UCSD-AML1 (cell line): ENCODE measurements at regions not wholly inside any gene's neighbourhood (a gene's known extent, or its start where the extent isn't known, plus 50 kb on each side); places are given as distances from the start of the nearest gene placed in this dataset.

Experiments
- DNase-seq: peaks from one replicate; lab custom pipeline; 2025; ENCODE audit not compliant: unreplicated experiment; lab: John Stamatoyannopoulos, UW

DNA sequence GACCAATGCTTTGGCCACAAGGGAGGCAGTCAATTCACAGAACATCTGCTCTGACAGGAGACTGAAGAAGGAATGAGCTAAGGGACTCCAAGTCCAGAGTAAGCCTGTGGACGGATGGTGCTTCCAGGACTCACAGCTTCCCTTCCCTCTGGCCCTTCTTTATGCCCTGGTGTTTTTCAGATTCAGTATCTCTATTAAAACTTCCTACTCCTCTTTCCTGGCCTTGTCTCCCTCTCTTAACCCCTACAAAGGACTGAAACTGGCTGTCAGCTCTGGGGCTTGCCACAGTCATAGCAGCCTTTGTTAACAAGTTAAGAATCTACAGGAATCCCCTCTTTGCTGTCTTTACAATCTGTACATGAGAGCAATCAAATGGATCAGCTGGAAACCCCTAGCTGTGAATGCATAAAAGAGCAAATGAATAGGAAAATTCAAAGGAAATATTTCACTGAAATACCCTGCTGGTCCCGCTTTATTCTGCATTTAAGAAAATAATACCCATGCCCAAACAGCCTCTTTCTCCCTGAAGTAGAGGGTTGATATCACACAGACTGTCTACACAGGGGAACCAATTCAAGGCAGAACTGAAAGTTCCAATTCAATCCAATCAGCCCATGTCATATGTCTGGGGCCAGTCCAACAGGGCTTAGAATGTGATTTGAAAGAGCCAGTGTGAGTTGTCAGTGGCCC is 192.3 kb downstream of the MZT1 start:
- DNase-seq, result no peak

DNA sequence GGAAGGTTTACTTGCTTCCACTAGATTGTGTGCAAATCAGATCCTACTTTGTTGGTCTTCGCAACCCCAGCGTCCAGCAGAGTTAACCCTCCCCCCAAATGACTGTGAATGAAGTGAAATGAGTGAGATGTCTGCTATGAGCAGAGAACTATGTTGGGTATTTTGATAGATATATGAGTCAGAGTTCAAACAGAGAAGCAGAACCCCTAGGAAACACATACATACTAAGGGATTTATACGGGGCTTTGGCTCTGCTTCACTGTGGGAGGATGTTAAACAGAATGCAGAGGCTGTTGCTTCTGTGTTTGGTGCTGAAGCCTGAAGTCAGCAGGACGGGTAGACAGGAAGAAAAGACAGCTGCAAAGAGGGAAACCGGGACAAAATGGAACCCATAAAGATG is 197.0 kb downstream of the MZT1 start:
- no peak for DNase-seq

DNA sequence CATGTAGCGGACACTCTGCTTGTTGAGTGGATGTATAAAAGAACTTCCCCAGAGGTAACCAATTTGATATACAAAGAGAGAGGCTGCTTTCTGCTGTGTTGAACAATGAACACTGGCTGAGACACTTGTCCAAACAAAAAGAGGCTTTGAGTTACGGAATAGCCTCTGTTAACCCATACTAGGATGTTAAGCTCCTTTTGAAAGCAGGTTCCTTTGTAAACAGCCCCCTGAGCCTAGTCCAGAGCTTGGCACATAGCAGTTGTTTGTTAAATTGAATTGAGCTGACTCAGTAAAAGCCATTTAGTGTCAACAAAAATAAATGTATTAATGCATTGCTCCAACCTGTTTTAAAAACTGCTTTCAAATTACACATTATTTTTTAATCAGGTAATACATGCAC is 200.1 kb downstream of the MZT1 start:
- no peak for DNase-seq

DNA sequence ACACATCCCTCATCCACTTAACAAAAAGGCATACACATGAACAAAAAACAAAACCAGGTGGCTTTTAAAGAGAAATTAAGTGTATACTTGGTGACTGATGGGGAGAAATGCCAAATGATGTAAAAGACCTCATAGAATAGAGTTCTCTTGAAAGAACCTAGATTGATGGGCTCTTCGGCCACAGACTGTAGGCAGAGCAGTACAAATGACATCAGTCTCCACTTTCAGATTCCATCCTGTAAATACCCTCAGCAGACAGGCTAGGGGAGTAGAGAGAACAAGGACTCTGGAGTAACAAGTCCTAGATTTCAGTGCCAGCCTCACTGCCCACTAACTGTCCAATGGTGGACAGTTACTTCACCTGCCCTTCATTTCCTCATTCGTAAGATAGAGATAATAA is 203.8 kb downstream of the MZT1 start:
- no peak for DNase-seq

DNA sequence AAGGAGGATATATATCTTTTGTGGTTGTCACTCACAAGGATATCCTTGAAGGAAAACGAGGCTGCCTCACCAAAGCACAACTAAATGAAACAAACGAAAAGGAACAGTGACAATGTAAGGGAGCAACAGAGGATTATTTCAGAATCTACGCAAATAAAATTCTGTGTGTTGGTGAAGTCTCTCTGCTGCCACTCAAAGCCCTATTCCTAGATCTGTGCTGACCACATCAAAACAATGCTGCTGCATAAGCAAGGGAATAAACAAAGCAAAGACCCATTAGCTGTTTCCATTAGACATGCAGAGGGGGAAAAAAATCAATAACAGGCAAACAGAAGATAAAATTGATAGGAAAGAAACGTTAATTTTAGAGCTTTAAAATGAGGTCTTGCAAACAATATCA is 204.4 kb downstream of the MZT1 start:
- DNase-seq, result no peak

DNA sequence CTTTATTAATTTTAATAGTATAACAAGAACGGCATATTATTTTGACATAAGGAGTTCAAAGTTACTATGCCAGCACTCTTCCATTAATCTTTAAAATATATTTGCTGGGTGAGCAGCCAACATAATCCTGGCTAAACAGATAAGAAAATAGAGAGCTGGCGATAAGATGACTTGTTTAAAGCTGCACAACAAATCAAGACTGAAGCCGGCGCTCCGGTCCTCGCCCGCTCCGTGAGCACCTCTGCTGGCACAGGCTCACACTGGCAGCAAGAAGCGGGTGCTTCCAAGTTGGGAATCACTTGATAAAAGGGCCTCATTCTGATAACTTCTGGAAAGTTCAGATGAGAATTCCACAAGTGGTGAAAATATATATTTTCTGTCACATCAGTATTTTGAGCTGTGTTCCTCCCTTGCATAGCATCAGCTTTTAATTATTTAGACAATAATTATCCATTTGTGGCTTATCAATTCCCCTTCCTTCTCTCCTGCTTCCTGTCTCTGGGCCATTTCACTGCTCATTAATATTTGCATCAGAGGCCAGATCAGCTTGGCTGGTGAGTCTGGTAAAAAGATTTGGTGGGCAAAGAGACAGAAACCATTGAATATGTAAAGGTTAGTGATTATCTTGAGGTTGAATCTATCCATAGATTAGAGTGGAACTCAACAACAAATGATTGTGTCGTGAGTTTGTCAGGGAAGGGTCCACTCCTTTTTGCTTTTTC is 205.3 kb downstream of the MZT1 start:
- no peak for DNase-seq

DNA sequence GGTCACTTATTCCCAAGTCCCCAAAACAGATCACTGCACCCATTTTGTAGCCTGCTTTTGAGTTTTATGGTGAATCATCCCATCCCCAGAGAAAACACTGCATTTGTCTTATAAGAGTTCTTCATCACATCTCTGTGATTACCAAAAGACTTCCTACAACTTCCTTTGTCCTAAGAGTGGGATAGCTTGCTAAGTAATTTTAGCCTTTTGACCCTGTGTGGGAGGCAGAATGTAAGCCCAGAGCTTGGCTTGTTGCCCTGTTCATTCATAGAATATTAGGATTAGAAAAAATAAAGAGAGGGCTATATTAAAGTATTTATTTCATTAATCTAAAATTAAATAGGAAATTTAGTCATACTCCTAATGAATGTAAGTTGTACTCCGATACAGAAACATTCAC is 213.3 kb downstream of the MZT1 start:
- no peak for DNase-seq

DNA sequence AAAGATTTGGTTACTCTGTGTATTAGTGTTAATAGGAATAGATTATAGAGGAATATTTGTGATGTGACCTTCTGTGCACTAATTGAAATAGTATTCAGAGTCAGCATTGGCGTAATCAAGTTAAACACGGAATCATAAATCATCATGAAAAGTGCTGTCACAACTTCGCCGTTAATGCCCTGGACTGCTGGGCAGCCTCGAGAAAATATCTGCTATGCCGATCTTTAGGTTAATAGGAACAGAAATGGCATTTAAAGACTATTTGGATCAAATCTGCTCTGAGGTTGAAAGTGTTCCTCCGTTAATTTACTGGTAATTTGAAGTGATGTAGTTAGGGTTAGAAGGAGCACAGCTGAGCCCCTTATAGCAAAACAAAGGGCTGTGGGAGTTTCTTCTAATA is 219.0 kb downstream of the MZT1 start:
- DNase-seq, result no peak

DNA sequence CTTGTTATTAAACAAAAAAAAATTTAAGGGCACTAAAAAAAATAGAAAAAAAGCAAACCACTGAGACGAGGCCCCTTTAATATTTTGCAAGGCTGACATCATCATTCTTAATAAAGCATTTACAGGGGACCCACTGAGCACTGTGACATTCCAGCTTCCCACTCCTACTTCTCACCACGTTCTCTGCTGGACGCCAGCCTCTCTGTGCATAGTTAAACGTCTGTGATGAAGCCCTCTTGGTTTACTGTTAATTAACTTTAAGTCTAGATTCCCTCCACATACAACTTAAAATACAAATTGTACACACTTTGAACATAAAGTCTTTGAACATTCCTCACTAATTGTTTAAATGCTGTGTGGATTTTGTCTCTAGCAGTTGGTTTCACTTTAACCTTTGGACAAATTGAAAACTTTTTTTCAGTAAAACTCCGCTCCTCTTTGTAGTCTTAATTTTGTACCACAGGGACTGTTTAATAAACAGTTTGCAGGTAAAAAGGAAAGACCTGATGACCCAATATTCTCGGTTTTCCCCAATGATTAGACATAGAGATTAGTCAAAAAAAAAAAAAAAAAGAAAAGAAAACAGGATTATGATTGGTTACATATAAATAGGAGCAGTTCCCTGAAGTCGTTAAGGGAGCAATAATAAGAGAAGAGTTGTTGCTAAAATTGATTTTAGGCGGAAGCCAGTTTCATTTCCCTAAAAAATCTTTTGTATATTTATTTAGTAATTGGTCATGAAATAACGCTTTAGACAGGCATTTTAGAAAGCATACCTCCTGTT is 219.8 kb downstream of the MZT1 start:
- DNase-seq, result no peak

DNA sequence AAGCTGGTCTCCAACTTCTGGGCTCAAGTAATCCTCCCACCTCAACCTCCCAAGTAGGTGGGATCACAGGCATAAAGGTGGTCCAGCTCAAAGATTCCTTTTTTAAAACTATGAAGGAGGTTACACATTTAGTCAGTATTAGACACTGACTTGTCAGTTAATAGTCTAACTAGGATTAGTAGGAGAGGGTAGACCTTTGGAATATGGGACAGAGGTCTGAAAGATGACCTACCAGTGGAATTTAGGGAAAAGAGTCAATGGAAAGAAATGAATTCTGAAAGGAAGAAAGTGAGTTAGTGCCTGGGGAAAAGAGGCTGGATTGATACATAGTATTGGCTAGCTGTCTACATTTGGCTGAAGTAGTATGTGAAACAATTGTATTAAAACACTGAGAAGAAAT is 220.7 kb downstream of the MZT1 start:
- no peak for DNase-seq

DNA sequence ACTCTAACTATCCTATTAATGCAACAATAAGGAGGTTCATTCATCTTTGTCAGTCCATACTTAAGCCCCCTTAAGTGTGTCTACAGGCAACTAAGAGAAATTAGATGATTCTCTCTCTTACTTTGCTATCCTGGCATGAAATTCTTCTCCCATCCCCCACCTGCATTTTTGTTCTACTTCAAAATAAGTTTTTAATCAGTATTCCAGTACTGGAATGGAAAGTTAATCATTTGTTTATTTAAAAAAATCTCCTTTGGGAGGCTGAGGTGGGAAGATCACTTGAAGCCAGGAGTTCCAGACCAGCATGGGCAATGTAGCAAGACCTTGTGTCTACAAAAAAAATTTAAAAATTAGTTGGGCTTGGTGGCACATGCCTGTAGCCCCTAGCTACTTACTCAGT is 222.1 kb downstream of the MZT1 start:
- DNase-seq, result no peak

DNA sequence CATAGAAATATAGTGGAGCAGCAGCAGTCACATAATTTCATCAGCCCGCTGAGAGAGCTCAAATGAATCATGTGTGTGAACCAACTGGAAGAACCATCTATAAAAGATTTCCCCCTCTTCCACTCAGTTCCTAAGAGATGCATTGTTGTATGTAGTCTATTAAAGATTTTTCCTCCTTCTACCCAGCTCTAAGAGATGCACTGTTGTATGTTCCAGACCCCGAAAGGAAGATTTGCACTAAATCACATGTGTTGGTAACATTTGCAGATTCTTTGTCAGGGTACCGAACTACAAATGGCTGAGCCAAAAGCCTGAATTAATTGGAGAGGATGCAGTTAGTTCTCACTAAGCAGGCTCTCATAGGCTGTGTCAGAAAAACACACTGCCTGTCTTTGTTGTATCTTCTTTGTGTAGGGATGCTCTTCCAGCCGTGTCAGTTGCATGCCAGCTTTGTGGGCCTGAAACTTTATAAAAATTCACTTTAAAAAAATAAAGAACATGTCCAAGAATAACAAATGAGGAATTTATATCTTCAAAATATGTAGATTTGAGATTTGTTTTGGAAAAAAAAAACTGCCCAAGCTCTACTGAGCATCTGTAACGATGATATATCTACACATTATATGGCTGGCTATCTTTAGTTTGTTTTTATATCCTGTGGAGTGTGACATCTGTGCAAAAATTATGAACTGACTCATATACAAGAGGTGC is 223.1 kb downstream of the MZT1 start:
- DNase-seq, result no peak

DNA sequence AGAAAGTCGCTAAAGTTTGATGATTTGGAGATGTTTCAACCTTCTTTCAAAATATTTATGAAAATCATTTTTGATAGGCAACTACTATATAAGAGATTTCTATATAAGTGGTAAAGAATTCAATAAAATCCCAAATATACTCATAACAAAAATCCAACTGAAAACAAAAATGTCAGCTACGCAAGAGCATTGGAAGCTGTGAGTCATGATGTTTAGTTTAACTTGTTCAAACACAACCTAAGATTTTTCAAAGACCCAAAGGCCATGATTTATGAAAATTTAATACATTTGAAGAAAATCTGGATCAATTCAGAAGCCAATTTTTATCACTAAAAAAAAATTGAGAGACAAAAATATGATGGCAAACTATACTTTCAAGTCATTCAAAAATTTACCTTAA is 226.6 kb downstream of the MZT1 start:
- no peak for DNase-seq

DNA sequence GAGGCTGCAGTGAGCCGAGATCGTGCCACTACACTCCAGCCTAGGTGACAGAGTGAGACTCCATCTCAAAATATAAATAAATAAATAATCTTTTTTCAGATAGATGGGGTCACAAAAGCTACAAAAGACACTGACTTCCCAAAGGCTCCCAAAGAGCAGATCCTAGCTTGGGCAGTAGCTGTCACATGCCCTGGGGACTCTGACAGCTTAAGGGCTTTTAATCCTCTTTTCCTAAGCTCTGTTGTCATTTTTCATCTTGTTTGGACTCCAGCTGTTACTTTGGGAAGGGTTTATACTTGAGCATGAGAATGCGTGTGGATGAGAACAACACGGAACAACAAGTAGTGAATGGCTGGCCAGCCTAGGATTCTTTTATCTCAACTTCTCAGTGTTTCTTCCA is 231.7 kb downstream of the MZT1 start:
- no peak for DNase-seq

DNA sequence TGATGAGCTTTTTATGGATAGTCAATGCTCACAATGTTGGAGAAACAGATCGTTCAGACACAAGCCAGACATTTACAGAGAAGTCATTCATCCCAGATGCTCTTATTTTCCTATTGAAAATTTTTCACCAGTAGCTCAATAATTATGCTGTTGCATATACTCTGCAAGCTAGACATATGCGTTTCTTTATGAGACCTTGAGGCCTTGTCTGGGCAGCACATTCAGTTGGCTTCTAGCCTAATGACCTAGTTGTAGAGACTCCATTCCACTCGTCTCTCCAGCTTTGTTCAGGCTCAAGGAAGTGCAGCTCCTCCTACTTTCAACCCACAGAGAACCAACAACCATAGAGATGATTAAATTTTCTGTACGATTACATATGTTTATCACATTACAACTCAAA is 237.7 kb downstream of the MZT1 start:
- DNase-seq, result no peak

DNA sequence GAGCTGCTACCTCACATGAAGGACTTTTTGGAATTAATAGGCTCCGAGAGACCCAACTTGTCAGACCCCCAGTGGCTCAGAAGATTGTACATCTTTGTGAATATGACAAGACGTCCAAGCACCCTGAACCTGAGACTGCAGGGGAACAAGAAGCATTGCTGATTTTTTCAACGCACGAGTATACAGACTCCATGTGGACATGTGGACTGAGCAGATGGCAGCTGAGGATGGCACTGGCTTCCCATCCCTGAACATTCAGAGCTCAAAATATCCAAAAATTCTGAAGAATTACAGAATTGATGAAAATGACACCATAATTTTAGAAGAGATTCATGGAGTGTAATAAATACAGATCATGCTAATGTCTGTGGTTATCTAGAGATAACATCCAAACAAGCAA is 254.1 kb downstream of the MZT1 start:
- DNase-seq, result no peak

DNA sequence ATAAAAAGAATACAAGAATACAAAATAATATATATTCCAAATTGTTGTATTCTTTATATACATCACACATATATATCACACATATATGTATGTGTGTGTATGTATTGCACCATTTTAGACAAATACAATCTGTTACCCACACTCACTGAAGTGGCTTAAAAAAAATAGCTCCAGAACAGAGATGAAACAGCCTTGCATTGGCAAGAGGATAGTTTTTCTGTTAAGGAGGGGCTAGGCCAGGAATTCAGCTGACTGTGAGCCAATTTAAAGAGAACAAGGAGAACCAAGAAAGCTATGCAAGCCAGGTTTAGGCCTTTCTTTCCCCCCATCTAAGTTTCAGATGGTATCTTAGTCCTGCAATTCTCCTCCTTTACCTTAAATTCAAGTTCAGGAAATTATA is 257.5 kb downstream of the MZT1 start:
- DNase-seq, result no peak

DNA sequence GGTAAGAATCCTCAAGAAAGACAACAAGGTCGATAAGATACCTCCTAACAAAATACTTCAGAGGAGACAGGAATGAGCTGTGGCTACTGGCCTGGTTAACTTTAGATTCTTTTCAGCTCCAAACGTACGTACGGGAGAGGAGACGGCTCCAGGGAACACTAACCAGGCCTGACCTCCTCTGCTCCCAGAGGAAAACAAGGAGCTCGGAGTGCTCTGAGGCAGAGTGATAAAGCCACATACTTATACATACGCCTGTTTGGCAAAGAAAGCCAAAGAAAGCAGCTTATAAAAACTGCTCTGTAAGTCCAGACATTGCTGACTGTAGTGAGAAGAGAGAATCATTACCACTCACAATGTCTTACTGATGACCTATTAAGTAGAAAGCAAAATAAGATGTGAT is 263.9 kb downstream of the MZT1 start:
- DNase-seq, result no peak

DNA sequence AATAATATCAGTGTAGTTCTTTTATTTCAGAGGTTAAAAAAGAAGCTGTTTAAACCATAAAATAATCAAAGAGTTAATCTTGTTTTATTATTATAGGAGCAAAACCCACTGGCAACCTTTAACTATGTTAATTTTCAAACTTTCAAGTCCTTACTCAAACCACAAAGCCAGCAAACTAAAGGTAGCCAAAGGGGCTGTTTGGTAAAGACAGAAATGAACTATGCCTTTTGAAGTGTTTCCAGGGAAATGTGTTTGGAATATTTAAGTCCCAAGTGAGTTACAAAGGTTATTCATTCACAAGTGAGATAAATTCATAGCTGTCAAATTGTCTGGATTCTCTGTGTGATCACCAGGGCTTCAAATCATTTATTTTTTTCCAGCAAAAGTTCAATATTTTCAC is 264.7 kb downstream of the MZT1 start:
- no peak for DNase-seq

DNA sequence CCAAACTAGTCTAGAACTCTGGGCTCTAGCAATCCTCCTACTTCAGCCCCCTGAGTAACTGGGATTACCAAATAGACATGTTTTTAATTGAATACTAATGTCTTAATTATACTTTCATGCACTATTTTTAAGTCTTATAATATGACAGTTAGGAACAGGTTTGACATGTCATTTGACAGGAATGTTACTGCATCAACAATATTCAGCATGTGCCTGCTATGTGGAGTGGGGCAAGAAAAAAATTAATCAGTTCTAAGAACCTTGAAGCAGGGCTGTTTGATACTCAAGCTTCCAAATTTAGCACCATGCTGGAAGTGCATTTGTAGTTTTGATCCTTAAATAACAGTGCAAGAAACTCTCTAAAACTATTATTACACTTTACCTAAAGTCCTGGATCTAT is 265.3 kb downstream of the MZT1 start:
- no peak for DNase-seq

DNA sequence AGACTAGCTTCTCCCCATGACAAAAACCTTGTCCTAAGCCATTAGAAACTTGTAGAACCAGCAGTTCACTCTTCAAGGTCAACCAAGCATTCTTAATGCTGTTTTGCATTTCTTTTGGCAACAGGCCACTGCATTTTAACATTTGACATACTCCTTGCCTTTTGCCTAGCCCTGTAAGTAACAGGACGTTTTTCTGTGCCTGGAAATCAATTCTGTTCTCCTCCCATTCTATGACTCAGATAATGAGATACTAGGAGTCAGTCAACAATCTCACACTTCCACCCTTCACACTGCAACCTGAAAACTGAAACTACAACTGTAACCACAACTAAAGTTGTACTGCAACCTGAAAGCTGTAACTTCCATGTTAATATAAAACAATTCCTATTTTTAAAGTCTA is 268.7 kb downstream of the MZT1 start:
- DNase-seq, result no peak

DNA sequence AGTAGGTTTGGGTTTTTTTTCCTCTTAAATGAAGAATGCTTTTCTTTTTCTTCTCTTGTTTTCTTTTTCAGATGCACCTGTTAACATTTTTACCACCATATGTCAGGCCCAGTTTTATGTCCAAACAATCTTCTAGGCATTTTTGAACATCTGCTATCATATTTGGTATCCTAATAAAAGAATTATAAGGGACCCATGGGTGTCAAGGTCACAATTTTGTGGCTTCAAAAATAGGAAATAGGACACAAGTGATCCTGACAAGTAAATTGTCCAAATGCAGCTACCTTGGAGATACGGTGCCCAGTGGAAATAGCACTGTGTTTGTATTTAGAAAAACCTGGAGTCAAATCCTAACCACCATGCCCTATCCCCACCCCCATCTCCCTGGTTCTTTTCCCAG is 270.3 kb downstream of the MZT1 start:
- no peak for DNase-seq
